Prostate gland (tissue), 2 donors: ENCODE measurements at regions not wholly inside any gene's neighbourhood (a gene's known extent, or its start where the extent isn't known, plus 50 kb on each side); places are given as distances from the start of the nearest gene placed in this dataset.

Experiments
- DNase-seq: peaks from one replicate; pipeline ENCODE4 v3.0.0-alpha.2; 2019; ENCODE audit warnings: low spot score
- H3K27ac ChIP-seq, 2 donors: fragments of 200-600 bp; sonication (generic); 2 replicates each; pipeline ENCODE4 v1.5.1; 2017 to 2019
- H3K27me3 ChIP-seq: fragments of 200-600 bp; sonication (generic); replicated peaks from 2 replicates; pipeline ENCODE4 v1.5.1; 2019; ENCODE audit not compliant: insufficient read depth
- H3K36me3 ChIP-seq, 2 donors: fragments of 200-600 bp; sonication (generic); 1 replicate in 1 of 2; 2 replicates in 1 of 2; pipeline versions ENCODE4 v1.5.1 to v1.8.1; 2017 to 2019
- H3K4me1 ChIP-seq: fragments of 200-600 bp; sonication (generic); replicated peaks from 2 replicates; pipeline ENCODE4 v1.5.1; 2019
- H3K4me3 ChIP-seq, 2 donors: fragments of 200-600 bp; sonication (generic); 2 replicates each; pipeline ENCODE4 v1.5.1; 2017 to 2019
- H3K9me3 ChIP-seq: fragments of 200-600 bp; sonication (generic); 2 replicates; pipeline ENCODE4 v1.5.1; 2017
- CTCF ChIP-seq, 4 experiments: fragments of 200-600 bp in 2 of 4; fragments of 450-650 bp in 2 of 4; sonication (generic) in 2 of 4; IDR thresholded peaks; 1 replicate in 3 of 4; 2 replicates in 1 of 4; pipeline ENCODE4 v1.5.1; 2016 to 2019; ENCODE audit warnings: antibody characterized with exemption in 4 of 4, mild to moderate bottlenecking in 2 of 4, moderate library complexity in 2 of 4
- POLR2A ChIP-seq: fragments of 450-650 bp; IDR thresholded peaks from one replicate; pipeline ENCODE4 v1.6.1; 2016; ENCODE audit warnings: antibody characterized with exemption, mild to moderate bottlenecking
- POLR2AphosphoS5 ChIP-seq: sonication (generic); formaldehyde crosslinking; IDR thresholded peaks from one replicate; pipeline ENCODE4 v1.6.1; 2017; ENCODE audit warnings: antibody characterized with exemption
- whole genome bisulfite sequencing: methylation state at CpG from one replicate; pipeline ENCODE4 v1.1.5; 2018; 5-methylcytosine and 5-hydroxymethylcytosine counted together
- intact Hi-C: fragments of 100-400 bp; cut with DNase I; formaldehyde crosslinking; loops from one replicate; pipeline ENCODE4 v1.14.2; 2022

- no peaks in the 10 kb centered on the region for H3K9me3 ChIP-seq
- no peak for DNase-seq
- H3K27ac ChIP-seq, result no peak overlapping the region
- H3K4me3 ChIP-seq, result no peak overlapping the region
- no peaks in the 10 kb centered on the region for H3K36me3 ChIP-seq
- no peak for TF ChIP-seq CTCF (IDR thresholded peaks at IDR 0.05)
- no peak for TF ChIP-seq POLR2A
- no peak for TF ChIP-seq POLR2AphosphoS5
- no peaks in the 10 kb centered on the region for H3K27me3 ChIP-seq
- WGBS, result 53% methylated on average over 17 of the region's 17 CpGs
- no peaks in the 10 kb centered on the region for H3K4me1 ChIP-seq
- intact Hi-C loops, result no loop called here
Observed at GRCh38 chr2:236852100-236852976, 233.4 kb upstream of the COPS8 start.

- intact Hi-C loops, result no loop called here
- Histone ChIP-seq H3K27me3 (no peaks in the 10 kb centered on the region), H3K4me3 (no peak overlapping the region), H3K27ac (no peak overlapping the region), H3K9me3 (no peaks in the 10 kb centered on the region), H3K36me3 (no peaks in the 10 kb centered on the region), H3K4me1 (no peaks in the 10 kb centered on the region)
- TF ChIP-seq POLR2A, result no peak
- no peak for TF ChIP-seq POLR2AphosphoS5
- TF ChIP-seq CTCF (IDR thresholded peaks at IDR 0.05), result no peak
- 52% methylated on average over 6 of the region's 6 CpGs for WGBS
- DNase-seq, result no peak
Observed at GRCh38 chr2:236852977-236853374, 232.7 kb upstream of the COPS8 start.

GRCh38 chr2:236853585-236854051 lies 232.1 kb upstream of the COPS8 start:
- no peaks in the 10 kb centered on the region for H3K27me3 ChIP-seq
- intact Hi-C loops, result no loop called here
- no peaks in the 10 kb centered on the region for H3K4me1 ChIP-seq
- no peaks in the 10 kb centered on the region for H3K9me3 ChIP-seq
- WGBS, result 93% methylated on average over 13 of the region's 13 CpGs
- no peak for TF ChIP-seq POLR2AphosphoS5
- TF ChIP-seq POLR2A, result no peak
- TF ChIP-seq CTCF (IDR thresholded peaks at IDR 0.05), result no peak
- no peaks in the 10 kb centered on the region for H3K36me3 ChIP-seq
- DNase-seq, result no peak
- no peak overlapping the region for H3K27ac ChIP-seq
- H3K4me3 ChIP-seq, result no peak overlapping the region

GRCh38 chr2:236855176-236855865 lies 230.4 kb upstream of the COPS8 start:
- H3K27me3 ChIP-seq, result no peaks in the 10 kb centered on the region
- H3K4me1 ChIP-seq, result no peaks in the 10 kb centered on the region
- H3K36me3 ChIP-seq, result no peaks in the 10 kb centered on the region
- no peak overlapping the region for H3K4me3 ChIP-seq
- H3K27ac ChIP-seq, result no peak overlapping the region
- no peaks in the 10 kb centered on the region for H3K9me3 ChIP-seq
- DNase-seq, result no peak
- 96% methylated on average over 9 of the region's 9 CpGs for WGBS
- TF ChIP-seq POLR2AphosphoS5, result no peak
- no peak for TF ChIP-seq CTCF (IDR thresholded peaks at IDR 0.05)
- intact Hi-C loops, result no loop called here
